22Rv1 (cell line): ENCODE measurements at regions not wholly inside any gene's neighbourhood (a gene's known extent, or its start where the extent isn't known, plus 50 kb on each side); places are given as distances from the start of the nearest gene placed in this dataset.

Experiments used
- ZFX ChIP-seq: fragments of 450-650 bp; IDR thresholded peaks from 2 replicates; pipeline ENCODE4 v1.6.1; 2017; ENCODE audit warnings: antibody characterized with exemption, borderline replicate concordance
- TF ChIP-seq, protein P1 (sequence below): fragments of 450-650 bp; IDR thresholded peaks from 2 replicates; pipeline ENCODE4 v1.5.1; 2017; ENCODE audit warnings: mild to moderate bottlenecking

DNA sequence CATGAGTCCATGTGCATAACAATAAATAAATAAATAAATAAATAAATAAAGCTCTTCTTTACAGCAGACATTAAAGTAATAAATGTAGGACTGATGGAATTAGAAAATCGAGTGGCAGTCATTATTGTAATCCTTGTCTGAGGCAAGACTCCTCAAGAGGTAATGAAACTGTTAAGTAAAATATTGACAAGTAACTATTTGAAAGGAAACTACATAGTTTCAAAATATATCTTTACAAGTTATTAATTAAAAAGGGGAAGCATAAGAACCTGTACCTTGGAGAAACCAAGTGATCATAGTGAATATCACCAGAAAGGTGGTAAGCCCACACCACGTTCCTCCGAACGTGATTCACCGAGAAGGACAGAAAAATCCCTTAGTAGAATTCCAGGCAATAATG, 285.6 kb upstream of the SORCS1 start:
- TF ChIP-seq ZFX: no peak
- TF ChIP-seq, protein P1, sequence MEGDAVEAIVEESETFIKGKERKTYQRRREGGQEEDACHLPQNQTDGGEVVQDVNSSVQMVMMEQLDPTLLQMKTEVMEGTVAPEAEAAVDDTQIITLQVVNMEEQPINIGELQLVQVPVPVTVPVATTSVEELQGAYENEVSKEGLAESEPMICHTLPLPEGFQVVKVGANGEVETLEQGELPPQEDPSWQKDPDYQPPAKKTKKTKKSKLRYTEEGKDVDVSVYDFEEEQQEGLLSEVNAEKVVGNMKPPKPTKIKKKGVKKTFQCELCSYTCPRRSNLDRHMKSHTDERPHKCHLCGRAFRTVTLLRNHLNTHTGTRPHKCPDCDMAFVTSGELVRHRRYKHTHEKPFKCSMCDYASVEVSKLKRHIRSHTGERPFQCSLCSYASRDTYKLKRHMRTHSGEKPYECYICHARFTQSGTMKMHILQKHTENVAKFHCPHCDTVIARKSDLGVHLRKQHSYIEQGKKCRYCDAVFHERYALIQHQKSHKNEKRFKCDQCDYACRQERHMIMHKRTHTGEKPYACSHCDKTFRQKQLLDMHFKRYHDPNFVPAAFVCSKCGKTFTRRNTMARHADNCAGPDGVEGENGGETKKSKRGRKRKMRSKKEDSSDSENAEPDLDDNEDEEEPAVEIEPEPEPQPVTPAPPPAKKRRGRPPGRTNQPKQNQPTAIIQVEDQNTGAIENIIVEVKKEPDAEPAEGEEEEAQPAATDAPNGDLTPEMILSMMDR: no peak
